Endothelial cell of umbilical vein (primary cell): ENCODE measurements at regions not wholly inside any gene's neighbourhood (a gene's known extent, or its start where the extent isn't known, plus 50 kb on each side); places are given as distances from the start of the nearest gene placed in this dataset.

Experiments
- CTCF ChIP-seq, 2 donors: IDR thresholded peaks; 1 replicate in 1 of 2; 2 replicates in 1 of 2; pipeline ENCODE4 v1.5.1; 2011; ENCODE audit warnings: low read length in 2 of 2, mild to moderate bottlenecking in 2 of 2, moderate library complexity in 2 of 2, control low read depth in 1 of 2, inconsistent platforms in 1 of 2, low read depth in 1 of 2; ENCODE audit not compliant: insufficient read depth in 1 of 2; ENCODE audit errors: extremely low read depth in 1 of 2
- EZH2 ChIP-seq: IDR thresholded peaks from 2 replicates; pipeline ENCODE4 v1.6.1; 2012; ENCODE audit warnings: borderline replicate concordance, low read depth, mild to moderate bottlenecking, moderate library complexity, low read length, inconsistent platforms; ENCODE audit not compliant: severe bottlenecking
- FOS ChIP-seq: IDR thresholded peaks from 2 replicates; pipeline ENCODE4 v1.6.1; 2011; ENCODE audit warnings: mild to moderate bottlenecking, low read length, moderate library complexity, borderline replicate concordance; ENCODE audit not compliant: insufficient read depth
- GATA2 ChIP-seq: IDR thresholded peaks from 2 replicates; pipeline ENCODE4 v1.7.0; 2011; ENCODE audit warnings: low read depth, mild to moderate bottlenecking, moderate library complexity, mixed read lengths, low read length; ENCODE audit not compliant: insufficient read length, insufficient read depth
- JUN ChIP-seq: IDR thresholded peaks from 2 replicates; pipeline ENCODE4 v1.6.1; 2011; ENCODE audit warnings: borderline replicate concordance, low read depth; ENCODE audit not compliant: insufficient read length, insufficient read depth
- MAX ChIP-seq: IDR thresholded peaks from 2 replicates; pipeline ENCODE4 v1.6.1; 2011; ENCODE audit not compliant: insufficient read depth, insufficient read length
- MYC ChIP-seq: IDR thresholded peaks from one replicate; pipeline ENCODE4 v1.6.1; 2011; ENCODE audit warnings: mild to moderate bottlenecking, low read depth, low read length
- POLR2A ChIP-seq: IDR thresholded peaks from 2 replicates; pipeline ENCODE4 v1.6.1; 2012; ENCODE audit warnings: low read depth, mild to moderate bottlenecking, control low read depth, low read length
- POLR2AphosphoS5 ChIP-seq: IDR thresholded peaks from 2 replicates; pipeline ENCODE4 v1.6.1; 2012; ENCODE audit warnings: low read depth, mild to moderate bottlenecking, control low read depth, low read length, moderate library complexity; ENCODE audit not compliant: insufficient read depth

- TF ChIP-seq CTCF (IDR thresholded peaks at IDR 0.05; ENCODE audit: extremely low read depth in 1 of 2, insufficient read depth in 1 of 2, low read depth in 1 of 2, low read length in 2 of 2) (no peak), POLR2A (no peak), POLR2AphosphoS5 (no peak), EZH2 (no peak), MYC (no peak), MAX (no peak), JUN (no peak), GATA2 (no peak), FOS (no peak)
Observed at GRCh38 chr4:27141530-27141929, 280.9 kb downstream of the STIM2 start.
